ENCODE measurements at regions not wholly inside any gene's neighbourhood (a gene's known extent, or its start where the extent isn't known, plus 50 kb on each side); places are given as distances from the start of the nearest gene placed in this dataset.

DNA sequence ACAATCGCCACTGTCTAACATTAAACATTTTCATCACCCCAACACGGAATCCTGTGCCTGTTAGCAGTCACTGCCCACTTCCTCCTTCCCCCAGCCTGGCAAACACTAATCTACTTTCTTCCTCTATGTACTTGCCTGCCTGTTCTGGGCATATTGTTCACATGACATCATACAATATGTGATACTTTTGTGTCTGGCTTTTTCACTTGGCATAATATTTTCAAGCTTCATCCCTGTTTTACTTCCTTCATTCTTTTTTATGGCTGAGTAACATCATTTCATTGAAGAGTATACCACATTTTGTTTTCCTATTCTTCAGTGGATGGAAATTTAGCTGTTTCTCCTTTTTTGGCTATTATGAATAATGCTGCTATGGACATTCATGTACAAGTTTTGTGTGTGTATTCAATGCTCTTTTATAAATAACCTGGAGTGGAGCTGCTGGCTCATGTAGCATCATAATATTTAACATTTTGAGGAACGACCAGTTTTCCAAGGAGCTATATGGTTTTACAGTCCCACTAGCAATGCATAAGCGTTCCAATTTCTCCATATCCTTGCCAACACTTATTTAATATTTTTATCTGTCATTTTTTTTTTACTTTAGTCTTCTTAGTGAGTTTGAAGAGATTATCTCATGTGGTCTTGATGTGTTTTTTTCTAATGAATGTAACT is 360.1 kb downstream of the HDGFL1 start:
- no peak for DNase-seq (ENCODE audit: low spot score)
- TF ChIP-seq, protein P1, sequence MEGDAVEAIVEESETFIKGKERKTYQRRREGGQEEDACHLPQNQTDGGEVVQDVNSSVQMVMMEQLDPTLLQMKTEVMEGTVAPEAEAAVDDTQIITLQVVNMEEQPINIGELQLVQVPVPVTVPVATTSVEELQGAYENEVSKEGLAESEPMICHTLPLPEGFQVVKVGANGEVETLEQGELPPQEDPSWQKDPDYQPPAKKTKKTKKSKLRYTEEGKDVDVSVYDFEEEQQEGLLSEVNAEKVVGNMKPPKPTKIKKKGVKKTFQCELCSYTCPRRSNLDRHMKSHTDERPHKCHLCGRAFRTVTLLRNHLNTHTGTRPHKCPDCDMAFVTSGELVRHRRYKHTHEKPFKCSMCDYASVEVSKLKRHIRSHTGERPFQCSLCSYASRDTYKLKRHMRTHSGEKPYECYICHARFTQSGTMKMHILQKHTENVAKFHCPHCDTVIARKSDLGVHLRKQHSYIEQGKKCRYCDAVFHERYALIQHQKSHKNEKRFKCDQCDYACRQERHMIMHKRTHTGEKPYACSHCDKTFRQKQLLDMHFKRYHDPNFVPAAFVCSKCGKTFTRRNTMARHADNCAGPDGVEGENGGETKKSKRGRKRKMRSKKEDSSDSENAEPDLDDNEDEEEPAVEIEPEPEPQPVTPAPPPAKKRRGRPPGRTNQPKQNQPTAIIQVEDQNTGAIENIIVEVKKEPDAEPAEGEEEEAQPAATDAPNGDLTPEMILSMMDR (IDR thresholded peaks at IDR 0.05; ENCODE audit: extremely low read depth, missing control alignments) = no peak

DNA sequence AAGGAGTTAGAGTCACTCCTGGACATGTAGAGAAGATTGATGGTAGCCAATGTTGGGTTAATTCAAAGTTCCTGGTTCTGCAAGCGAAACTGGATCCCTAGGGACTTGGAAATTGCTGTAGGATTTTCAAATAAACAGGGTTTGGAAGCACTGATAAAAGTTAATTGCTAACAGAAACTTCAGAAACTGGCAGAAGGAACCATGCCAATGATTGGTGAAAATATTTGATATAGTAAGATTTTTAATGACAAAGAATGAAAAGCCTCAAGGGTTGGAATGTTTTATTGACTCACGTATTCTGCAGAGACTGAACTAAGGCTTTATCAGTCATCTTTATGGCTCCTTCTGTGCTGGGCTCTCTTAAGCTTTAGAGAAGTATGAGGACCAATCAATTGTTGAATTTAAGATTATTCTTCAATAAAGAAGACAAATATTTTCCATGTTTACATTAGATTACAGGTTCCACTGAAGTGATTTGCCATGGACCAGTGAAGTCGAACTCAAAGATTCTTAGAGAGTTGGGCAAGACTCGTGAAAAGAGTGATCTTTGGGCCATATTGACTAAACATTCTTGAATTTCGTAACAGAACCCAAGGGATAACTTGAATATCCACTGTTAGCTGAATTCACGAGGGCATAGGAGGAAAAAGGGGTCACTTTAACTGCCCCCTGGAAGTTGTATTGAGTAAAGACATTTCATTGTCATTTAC is 371.4 kb downstream of the HDGFL1 start:
- TF ChIP-seq, protein P1 (IDR thresholded peaks at IDR 0.05; ENCODE audit: extremely low read depth, missing control alignments) = no peak
- DNase-seq (ENCODE audit: low spot score) = no peak

DNA sequence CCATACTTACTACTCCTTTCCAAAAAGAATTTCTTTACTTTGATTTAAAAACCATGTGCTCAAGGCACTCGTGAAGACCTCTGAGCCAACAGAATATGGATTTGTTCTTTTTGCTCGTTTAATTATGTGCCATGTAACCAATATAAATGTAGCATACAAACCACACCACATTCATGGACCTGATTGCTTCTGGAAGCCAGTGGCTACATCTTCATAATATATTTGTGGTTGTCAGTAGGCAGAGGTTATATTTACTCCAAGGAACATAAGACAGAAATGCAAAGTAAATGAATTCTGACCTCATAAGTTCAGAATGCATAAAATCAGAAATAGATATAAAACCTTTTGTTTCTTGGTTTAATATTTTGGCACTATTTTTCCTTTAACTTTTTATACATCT is 373.0 kb downstream of the HDGFL1 start:
- no peak for DNase-seq (ENCODE audit: low spot score)
- TF ChIP-seq, protein P1 (IDR thresholded peaks at IDR 0.05; ENCODE audit: extremely low read depth, missing control alignments) = no peak

DNA sequence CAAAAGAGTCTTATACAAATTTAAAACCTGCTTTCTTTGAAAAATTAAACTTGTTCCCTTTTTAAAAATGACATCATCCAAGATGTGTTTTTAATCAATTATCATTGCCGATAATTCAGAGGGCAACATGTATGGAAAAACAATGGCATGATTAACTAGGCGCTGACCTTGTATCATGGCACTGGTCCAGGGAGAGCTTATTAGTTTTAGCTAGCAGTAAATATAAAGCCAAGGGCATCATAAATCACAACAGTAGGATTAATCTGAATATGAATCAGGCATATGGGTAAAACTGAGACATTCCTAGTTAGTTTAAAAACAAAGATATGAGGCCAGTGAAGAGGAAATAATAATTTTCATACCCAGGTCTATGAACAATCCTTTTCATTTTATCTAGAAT is 374.0 kb downstream of the HDGFL1 start:
- TF ChIP-seq, protein P1 (IDR thresholded peaks at IDR 0.05; ENCODE audit: extremely low read depth, missing control alignments) = no peak
- DNase-seq (ENCODE audit: low spot score) = no peak

DNA sequence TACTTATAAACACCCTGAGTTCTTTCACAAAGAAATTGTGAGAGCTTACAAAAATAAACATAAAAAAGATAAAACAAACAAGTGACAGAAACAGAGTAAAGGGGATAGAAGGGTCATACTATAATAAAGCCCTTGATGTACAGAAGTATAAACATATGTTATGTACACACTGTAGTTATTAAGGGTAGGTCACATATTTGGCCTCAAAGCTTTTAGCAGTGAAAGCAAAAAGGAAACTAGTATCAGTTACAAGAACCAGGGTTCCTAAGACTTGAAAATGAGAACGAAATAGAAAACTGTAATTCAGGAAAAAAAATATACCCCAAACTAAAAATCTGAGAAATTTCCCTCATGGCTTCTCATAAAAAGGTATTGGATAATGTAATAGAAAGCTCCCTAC is 380.6 kb downstream of the HDGFL1 start:
- DNase-seq (ENCODE audit: low spot score) = no peak
- TF ChIP-seq, protein P1 (IDR thresholded peaks at IDR 0.05; ENCODE audit: extremely low read depth, missing control alignments) = no peak

DNA sequence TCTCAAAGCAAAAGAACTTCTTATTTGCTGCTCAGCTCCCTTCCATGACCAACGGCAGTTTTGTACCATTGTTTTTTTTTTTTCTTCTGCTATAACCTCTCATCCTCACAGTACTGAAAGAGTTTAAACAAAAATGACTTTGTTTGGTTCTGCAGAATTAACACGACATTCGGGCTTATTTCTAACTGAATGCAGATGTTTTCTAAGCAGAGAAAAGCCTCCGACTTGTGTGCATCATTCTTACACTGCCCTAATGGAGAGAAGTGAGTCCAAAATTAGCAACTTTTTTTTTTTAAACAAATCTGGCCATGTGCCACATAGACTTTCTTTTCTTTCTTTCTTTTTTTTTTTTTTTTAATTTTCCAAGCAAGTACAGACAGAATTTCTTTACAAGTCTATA is 382.7 kb downstream of the HDGFL1 start:
- DNase-seq (ENCODE audit: low spot score) = no peak
- TF ChIP-seq, protein P1 (IDR thresholded peaks at IDR 0.05; ENCODE audit: extremely low read depth, missing control alignments) = no peak

DNA sequence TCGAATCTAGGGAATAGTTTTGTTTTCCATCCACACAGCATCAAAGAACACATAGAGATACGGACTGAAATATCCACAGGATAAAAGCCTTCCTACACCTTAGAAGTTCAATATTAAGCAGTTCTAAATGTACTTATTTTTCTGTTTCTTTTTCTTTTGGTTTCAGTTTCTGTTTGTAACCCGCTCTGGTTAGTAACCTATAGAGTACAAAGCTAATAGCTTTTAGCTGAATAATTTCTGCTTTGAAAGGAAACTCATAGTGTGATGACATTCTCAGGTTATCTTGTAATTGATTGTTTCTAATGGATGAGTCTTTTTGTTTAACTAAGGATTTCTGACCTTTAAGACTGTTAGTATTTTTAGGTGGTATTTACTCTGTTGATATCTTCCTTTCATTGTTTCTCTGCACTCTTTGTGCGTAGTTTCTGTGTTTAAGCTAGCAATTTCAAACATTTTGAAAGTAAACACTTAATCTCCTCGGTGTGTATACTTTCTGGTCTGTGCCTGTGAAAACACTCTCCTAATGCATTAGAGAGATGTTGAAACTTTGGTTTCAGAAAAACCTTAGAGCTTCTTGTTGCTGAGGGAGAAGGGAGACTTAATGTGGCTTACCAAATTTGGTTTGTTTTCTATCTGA is 385.5 kb downstream of the HDGFL1 start:
- TF ChIP-seq, protein P1 (IDR thresholded peaks at IDR 0.05; ENCODE audit: extremely low read depth, missing control alignments) = no peak
- peak; percentile 27 for DNase-seq (ENCODE audit: low spot score)
